HuH-7 (cell line): ENCODE measurements at regions not wholly inside any gene's neighbourhood (a gene's known extent, or its start where the extent isn't known, plus 50 kb on each side); places are given as distances from the start of the nearest gene placed in this dataset.
A peak's percentile ranks its signal among the peaks of the same experiment; 100 is the strongest.

Experiments
- DNase-seq: peaks from one replicate; pipeline ENCODE4 v3.0.0; 2011; ENCODE audit warnings: low spot score

GRCh38 chr13:106382534-106382933 lies 152.9 kb downstream of the EFNB2 start:
- DNase-seq: no peak

DNA sequence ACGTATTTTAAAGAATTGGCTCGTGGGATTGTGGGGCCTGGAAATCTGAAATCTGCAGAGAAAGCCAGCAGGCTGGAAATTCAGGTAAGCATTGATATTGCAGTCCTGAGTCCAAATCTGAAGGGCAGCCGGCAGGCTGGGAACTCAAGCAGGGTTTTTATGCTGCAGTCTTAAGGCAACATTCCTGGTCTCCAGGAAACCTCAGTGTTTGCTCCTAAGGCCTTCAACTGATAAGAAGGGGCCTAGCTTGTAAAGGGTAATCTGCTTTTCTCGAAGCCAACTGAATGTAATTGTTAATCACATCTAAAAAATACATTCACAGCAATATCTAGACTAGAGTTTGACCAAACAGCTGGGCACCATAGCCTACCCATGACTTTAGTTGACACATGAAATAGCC lies 154.4 kb downstream of the EFNB2 start:
- DNase-seq: no peak

- DNase-seq: no peak
Observed at GRCh38 chr13:106377931-106378662, 157.4 kb downstream of the EFNB2 start.

GRCh38 chr13:106377341-106377740 lies 158.1 kb downstream of the EFNB2 start:
- DNase-seq: no peak

DNA sequence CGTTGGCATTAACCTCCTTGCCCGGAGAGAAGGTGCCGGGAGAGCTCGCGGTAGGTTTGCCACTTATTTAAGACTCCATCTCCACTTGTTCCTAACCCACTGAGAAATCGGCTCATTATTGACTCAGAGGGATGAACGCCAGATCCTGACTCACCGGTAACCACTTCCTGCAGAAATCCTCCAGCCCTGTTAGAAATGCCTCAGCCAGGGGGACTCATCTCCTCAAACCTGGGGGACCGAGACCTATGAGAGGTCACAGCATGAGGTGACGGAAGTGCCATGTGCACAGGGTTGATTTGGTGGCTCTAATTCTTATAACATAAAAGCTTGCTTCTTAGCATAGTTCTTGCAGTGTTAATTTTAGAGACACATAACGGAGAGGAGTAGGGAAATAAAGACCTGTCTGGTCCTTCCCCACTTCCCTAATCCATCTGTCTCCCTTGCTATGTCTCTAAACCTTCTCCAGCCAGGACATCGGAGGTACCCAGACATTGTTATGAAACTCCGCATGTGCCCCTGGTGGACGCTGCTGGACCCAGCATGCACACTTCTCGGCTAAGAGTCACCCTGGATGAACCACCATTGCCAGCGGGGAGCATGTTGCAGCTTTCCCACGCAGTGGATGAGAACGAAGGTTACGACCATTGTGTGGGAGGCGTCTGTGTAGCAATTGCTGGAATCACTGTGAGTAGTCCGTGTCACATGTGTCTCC lies 158.9 kb downstream of the EFNB2 start:
- peak; percentile 39 for DNase-seq

- no peak for DNase-seq
Observed at GRCh38 chr13:106375085-106375484, 160.4 kb downstream of the EFNB2 start.

- DNase-seq: no peak
Observed at GRCh38 chr13:106374631-106375030, 160.8 kb downstream of the EFNB2 start.

DNA sequence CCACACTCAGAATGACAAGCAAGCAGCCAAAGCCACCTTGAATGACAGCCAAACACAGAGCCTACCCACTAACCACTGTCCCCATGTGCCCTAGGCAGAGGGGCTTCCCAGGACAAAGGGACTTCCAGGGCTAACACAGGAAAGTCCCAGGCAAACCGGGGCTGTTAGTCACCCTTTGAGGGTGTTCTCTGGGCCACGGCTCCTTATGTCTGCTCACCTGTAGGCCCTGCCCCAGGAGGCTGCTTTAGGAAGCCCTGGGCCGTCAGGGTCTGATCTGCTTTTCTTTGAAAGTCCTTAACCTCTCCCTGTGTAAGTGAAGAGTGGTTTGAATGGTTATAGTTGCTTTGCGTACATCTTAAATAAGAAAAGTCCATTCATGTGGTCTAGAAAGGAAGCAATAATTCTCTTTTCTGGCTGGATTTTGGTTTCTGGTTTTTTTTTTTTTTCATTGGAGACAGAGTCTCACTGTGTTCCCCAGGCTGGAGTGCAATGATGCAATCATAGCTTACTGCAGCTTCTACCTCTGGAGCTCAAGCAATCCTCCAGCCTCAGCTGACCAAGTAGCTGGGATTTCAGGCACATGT lies 161.4 kb downstream of the EFNB2 start:
- no peak for DNase-seq

DNA sequence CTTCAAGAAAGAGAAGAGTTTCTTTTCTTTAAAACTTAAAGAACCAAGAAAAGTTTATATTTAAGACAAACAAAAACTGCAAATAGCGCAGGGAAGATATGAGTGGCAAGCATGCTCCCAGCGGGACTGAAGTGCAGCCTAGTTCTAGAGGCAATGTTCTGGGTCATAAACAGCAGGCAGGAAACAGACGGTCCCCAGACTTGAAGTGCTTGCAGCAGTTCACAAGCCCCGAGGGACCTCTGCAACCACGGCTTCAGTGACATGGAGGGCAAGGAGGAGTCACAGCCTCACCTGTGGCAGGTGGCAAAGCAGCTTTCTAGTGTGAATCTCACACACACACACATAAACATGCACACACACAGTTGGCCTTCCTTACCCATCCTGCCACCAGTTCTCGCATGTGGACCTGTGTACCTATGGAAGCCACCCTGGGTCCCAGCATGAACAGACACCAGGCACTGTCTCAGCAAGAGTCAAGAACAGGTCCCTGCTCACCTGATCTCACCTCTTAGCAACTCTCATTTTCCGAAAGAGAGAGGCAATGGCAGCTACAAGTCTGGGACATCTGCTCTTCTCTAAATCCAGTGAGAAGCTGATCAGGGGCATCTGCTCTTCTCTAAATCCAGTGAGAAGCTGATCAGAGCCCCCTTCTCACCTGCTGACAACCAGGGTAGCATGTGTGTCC lies 162.0 kb downstream of the EFNB2 start:
- DNase-seq: no peak

DNA sequence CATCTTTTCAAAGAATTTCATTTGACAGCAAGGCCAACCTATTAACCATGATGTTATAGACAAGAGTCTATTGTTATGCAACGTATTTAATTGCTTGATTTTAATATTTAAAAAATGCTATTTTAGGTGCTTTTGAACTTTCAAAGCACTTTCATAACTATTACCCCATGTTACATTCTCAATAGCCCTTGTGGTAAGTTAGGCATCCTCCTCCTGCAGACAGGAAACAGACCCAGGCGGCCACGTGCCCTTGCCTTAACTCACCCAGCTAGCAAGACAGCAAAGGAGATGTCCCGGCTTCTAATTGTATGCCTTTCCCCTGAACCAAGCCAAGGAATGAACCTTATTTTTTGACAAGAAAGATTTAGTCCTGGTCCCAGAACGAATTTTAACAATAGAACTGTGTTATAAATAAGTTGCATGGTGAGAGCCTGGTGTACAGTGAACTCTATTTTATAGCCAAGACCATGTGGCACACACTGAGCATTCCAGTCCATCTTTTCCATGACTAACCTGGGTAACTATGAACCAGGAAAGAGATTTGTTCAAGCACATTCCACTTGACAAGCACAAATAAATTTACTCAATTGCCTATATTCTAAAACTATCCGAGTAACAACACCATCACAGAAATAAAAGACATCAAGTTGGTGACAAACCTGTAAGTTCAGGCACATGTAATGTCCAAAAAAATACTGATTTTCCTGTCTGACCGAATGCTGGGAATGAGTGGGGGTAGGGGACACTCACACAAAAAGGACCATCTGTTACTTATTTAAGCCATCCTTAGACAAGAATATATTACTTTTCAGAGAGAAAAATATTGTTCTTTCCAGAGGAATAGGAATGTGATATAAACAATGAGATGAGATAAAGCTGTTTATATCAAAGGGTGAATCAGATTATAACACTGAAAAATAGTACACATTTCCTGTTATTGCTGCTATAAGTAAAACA lies 163.0 kb downstream of the EFNB2 start:
- no peak for DNase-seq

GRCh38 chr13:106371024-106371423 lies 164.4 kb downstream of the EFNB2 start:
- DNase-seq: no peak

GRCh38 chr13:106369858-106370257 lies 165.6 kb downstream of the EFNB2 start:
- DNase-seq: no peak

GRCh38 chr13:106369091-106369490 lies 166.4 kb downstream of the EFNB2 start:
- no peak for DNase-seq

GRCh38 chr13:106367361-106367971 lies 168.0 kb downstream of the EFNB2 start:
- DNase-seq: no peak

- DNase-seq: no peak
Observed at GRCh38 chr13:106362707-106363106, 172.8 kb downstream of the EFNB2 start.

DNA sequence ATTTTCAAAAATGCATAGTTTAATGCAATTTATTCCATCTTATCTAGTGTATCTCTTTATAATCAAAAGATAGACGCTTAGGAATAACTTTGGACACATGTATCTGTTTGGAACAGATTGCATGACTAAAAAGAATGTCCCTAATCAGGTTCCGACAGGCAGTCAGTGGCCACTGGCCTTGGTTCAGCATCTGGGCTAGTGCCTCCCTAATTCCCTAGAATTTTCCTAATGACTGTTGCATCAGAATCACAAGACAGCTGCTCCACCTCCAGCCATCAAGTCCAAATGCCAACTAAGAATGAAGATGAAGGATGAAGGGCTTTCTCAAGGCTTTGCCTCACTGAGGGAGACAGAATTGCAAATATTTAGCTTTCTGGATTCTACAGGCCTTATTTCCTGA lies 173.8 kb downstream of the EFNB2 start:
- no peak for DNase-seq

DNA sequence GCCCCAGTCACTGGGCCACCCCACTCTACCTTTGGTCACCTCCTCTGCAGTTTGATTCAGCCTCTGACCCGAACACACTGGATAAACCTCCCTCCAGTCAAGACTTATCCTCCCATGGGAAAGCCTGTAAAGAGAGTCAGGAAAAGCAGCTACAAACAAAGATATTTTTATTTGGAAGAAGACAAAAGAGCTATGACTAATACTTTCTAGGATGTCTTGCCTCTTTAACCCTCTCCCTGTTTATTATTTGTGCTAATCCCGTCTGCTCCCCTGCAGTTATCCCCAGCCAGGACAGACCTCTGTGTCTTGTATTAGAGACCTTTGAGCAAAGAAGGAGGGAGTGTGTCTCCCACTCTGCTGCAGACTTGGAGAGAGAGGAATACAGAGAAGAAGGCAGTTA lies 178.3 kb downstream of the EFNB2 start:
- no peak for DNase-seq

DNA sequence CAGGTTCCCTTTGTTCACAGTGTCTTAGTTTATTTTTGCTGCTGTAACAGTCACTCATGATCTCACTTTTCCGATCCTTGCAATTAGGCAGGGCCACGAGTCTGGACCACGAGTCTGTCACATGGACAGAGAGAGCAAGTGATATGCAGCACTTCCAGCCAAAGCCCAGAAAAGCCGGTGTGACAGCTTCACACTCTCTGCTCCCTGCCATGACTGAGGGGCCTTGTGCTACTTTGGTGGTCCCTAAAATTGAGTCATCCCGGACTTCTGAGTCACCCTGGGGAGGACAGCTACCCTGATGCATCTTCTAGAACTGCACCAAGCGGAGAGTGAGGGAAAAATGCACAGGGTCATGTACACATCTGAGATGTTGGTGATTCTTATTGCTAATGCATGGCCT lies 179.6 kb downstream of the EFNB2 start:
- DNase-seq: no peak

- DNase-seq: no peak
Observed at GRCh38 chr13:106354961-106355360, 180.5 kb downstream of the EFNB2 start.

DNA sequence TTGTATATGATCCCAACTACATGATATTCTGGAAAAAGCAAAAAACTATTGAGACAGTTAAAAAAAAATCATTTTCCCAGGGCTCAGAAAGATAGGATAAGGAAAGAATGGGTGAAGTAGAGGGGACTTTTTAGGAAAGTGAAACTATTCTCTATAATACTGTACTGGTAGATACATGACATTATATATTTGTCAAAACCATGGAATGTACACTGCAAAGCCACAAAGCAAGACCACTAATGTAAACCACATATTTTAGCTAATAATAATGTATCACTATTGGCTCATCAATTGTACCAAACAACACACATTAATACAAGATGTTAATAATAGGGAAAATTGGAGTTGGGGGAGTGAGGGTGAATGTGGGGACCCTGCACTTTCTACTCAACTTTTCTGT lies 182.6 kb downstream of the EFNB2 start:
- DNase-seq: no peak

GRCh38 chr13:106351251-106351650 lies 184.2 kb downstream of the EFNB2 start:
- no peak for DNase-seq
